ENCODE measurements at regions not wholly inside any gene's neighbourhood (a gene's known extent, or its start where the extent isn't known, plus 50 kb on each side); places are given as distances from the start of the nearest gene placed in this dataset.

DNA sequence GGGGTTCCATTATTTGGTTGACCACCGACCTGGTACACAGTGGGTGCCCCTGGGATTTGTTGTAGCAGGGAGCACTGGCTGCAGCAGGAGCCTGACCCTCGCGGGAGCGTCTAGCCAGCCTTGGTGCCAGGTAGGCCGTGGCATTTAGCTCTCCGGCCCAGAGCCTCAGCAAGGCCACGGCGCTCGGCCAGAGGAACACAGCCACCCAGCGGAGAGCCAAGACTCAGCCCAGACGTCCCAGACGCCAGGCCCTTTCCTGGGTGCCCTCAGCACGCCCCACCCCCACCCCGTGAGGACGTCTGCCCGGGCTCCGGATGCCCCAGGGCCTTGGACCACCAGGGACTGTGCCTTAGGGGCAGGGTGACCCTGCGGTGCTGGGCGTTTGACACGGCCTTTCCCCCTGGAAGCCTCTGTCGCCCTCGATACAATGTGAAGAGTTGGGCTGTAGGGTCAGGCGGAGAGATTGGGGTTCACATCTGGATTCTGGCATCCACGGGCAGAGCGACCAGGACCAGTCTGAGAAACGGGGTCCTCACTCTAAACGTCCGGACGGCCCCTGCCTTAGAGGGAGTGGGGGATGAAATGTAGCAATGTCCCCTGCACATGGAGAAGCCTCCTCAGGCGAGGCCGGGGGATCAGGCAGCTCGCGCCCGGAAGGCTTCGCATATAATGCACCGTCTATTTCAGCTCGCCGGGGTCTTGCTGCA lies 99.2 kb upstream of the FGF3 start:
- DNase-seq (ENCODE audit: low read depth) = no peak

DNA sequence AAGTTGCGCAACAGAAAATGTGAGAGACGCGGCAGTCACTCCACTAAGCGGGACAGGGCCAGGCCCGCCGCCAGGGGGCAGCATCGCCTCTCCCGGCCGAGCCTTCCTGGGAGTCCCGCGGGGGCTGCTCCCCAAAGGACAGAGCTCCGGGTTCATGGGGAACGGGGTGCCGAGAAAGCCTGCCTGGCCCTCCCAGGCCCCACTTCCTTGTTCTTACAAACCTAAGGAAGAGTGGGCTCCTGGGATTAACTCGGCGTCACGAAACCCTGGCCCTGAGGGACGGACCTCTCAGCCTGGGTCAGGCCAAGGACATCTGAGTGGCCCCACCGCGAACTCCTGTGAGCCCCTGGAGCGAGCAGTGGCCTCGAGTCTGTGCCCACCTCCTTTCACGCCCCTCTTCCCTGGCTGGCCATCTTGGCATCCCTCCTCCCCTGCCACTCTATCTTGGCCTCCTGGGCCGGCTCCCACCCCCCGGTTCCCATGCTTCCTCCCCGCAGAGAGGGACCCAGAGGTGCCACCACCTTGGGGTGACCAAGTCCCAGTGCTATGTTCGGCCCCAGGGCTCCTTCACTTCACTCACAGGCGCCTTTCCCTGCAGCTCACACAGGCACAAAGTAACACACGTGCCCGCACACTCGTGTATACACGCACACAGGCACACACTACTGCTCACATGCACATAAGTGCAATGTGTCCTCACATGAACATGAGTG lies 99.9 kb upstream of the FGF3 start:
- DNase-seq (ENCODE audit: low read depth) = no peak

DNA sequence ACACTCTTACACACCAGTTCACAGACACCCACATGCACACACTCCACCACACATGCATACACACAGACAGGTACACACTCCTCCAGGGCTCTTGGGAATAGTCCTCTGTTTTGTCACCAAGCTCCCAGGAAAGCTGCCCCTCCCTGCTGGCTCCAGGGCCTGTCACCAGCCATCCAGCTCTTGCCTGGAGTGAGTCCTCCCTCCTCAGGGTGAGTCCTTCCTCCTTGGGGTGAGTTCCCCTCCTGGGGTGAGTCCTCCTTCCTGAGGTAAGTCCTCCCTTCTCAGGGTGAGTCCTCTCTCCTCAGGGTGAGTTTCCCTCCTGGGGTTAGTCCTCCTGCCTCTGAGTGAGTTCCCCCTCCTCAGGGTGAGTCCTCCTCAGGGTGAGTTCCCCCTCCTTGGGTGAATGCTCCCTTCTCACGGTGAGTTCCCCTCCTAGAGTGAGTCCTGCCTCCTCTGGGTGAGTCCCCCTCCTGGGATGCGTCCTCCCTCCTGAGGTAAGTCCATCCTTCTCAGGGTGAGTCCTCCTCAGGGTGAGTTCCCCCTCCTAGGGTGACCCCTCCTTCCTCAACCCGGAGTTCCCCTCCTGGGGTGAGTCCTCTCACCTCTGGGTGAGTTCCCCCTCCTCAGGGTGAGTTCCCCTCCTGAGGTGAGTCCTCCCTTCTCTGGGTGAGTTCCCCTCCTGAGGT lies 100.6 kb upstream of the FGF3 start:
- DNase-seq (ENCODE audit: low read depth) = no peak

DNA sequence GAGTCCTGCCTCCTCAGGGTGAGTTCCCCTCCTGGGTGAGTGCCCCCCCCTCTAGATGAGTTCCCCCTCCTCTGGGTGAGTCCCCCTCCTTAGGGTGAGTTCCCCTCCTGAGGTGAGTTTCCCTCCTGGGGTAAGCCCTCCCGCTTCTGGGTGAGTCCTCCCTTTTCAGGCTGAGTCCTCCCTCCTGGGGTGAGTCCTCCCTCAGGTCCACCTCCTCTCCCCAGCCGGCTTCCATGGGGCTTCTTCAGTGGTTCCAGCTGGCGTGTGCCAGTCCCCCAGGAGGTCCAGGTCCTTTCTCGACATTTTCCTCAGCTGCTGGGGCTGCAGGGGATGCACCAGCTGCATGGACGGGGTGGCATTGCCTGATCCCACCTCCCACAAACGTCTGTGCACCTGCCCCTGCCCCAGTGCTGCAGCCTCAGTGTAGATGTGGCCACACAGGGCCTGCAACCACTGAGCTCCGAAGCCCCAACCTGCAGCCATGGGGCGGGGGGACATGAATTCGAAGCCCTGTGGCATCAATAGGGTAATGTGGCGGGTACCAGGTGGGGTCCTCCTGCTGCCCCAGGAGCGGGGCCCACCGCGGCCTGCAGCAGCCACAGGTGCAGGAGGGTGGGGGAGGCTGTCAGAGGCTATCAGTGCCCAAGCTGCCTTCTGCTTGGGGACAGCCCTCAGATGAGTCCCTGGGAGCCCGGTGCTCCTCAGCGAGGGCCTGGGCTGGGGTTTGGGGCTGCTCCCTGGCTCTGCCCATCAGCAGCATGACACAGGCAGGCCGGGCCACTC lies 101.3 kb upstream of the FGF3 start:
- no peak for DNase-seq (ENCODE audit: low read depth)

DNA sequence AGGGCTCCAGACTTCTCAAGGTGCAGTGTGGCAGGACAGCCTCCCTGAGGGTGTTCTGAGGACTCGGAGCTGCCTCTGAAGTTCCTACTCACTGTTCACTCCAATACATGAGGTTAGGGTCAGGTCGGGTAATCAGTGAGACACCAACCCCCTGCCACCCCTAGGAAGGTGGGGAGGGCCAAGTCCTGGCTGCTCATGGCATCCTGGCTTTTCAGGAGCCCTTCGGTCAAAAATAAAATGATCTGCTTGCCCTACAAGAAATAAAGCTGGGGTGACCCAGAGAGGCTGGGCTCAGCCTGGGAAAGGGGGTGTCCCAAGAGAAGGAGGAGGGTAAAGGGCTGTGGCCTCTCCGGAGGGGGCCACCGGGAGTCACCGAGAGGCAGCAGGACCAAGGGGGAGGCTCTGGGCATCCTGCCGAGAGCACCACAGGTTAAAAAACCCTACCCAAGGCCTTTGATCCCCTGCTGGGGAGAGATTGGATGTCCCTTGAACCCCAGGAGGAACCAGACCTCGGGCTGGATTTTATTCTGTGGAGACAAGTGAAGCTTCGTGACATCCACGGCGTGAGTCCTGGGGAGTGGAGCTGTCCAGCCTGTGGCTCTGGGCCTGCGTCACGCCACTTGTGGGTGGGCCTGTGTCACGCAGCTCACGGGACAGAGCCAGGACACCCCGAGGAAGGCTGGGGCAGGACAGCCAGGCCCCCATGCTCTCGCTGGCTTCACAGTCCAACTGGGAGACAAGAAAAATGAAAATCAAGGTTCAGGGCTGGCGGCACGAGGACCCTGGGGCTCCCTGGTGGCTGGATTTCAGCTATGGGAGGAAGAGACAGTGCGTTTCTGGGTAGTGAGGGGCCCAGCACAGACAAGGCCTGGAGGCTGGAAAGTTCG lies 102.2 kb upstream of the FGF3 start:
- DNase-seq (ENCODE audit: low read depth) = no peak

DNA sequence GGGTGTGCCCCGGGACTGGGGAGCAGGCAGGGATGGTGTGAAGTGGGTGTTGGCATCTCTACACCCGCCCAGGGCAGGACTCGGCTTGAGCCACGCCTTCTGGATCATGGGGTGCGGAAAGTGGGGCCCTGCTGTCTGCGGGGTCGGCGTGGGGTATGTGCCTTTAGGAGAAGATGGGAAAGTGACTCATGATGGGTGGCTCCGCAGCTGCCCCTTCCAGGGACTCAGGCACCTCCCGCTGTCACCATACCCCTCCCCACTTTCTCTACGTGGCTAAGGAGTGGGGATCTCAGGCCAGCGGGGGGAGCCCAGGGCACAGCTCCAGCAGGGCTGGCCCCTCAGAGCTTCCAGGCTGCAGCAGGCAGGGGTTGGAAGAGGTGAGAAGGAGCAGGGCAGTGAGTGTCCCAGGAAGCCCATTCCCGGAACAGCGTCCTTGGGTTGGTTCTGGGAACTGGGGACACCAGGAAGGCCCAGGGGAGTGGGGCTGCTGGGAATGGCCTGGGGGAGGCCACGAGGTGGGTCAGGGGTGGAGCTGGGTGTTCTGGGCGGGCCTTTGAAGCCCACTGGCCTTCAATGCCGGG lies 102.9 kb upstream of the FGF3 start:
- no peak for DNase-seq (ENCODE audit: low read depth)

DNA sequence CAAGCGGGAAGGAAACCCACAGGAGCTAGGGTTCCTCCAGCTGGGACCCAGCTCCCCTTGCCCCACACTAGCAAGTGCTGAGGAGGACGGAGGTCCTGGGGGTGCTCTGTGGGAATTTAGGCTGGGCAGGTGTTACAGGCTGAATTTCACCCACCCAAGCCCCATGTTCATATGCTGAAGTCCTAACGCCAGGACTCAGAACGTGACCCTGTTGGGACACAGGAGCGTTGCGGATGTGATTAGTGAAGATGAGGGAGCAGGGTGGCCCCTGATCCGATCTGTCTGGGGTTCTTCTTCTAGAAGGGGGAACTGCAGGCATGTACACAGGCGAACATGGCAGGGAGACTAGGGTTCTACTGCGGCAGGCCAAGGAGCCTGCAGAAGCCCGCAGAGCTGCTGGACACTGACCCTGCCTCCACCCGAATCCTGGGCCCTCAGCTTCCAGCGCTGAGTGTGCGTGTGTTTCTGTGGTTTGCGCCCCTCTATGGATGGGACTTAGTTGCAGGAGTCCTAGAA lies 103.4 kb upstream of the FGF3 start:
- no peak for DNase-seq (ENCODE audit: low read depth)

DNA sequence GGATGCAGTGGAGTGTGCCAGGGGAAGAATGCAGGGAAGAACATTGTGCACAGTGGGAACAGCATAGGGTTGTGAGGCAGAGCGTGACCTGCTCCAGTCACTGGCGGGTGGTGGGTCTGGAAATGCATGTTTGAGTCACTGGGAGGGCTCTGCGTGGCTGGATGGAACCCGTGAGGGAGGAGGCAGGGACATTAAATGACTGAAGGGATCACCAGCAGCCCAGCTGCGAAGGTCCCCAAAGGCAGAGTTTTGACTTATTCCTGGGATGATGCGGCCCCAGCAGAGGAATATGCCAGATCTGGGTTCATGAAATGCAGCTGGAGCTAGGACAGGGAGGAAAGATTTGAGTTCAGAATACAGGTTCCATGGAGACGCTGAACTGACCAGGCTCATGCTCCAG lies 104.0 kb upstream of the FGF3 start:
- DNase-seq (ENCODE audit: low read depth) = no peak

DNA sequence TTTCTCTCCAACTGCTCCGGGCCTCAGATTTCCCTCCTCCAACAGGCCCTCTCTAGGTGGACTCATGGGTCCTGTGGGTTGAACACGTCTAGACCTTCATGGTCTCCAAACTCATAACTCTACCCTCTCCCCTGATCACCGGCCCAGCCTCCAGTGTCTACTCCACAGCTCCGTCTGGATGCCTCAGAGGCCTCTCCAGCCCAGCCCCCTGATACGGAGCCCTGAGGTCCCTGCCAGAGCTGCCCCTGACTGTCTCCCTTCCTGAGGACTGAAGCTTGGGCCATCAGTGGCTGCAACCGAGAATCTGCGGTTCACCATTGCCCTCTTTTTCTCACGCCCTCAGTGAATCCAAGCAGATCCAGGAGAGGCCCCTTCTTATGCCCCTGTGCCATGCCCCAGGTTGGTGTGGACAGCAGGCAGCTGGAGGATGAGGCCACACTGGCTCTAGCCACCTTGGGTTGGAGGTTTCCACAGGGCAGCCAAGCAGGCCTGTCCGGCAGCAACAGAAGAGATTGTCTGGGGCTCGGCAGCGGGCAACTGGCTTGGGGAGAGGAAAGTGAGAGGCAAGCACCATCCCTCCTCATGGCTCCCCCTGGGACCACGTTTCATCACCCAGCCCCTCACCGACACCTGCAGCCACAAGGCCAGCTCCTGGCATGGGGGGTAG lies 104.6 kb upstream of the FGF3 start:
- no peak for DNase-seq (ENCODE audit: low read depth)

DNA sequence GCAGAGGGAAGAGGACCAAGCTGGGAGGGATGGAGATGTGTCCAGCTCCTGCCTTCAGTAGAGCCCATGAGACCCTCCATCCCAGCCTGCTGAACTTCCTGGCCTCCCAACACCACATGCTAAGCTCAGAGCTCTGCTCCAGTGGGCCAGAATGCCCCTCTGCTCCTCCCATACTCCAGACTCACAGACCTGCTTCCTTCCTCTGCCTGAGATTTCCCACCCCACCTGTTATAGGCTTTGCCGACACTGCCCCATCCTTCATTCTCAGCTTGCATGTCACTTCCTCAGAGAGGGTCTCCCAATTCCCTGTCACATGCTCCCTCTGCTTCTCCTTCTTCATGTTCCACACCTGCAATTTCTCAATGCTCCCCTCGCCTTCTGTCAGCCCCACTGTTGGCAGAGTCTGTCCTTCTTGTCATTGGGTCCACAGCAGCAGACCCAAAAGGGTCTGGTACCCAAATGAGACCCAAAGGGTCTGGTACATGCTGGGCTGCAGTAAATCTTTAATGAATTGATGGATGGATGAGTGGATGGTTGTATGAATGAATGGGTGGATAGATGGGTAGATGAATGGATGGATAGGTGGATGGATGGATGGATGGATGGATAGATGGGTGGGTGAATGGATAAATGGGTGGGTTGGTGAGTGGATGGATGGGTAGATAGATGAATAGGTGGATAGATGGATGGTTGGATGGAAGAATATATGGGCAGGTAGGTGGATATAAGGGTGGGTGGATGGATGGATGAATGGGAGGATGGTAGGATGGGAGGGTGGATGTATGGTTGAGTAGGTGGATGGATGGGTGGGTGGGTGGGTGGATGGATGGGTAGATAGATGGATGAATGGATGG lies 105.3 kb upstream of the FGF3 start:
- no peak for DNase-seq (ENCODE audit: low read depth)

DNA sequence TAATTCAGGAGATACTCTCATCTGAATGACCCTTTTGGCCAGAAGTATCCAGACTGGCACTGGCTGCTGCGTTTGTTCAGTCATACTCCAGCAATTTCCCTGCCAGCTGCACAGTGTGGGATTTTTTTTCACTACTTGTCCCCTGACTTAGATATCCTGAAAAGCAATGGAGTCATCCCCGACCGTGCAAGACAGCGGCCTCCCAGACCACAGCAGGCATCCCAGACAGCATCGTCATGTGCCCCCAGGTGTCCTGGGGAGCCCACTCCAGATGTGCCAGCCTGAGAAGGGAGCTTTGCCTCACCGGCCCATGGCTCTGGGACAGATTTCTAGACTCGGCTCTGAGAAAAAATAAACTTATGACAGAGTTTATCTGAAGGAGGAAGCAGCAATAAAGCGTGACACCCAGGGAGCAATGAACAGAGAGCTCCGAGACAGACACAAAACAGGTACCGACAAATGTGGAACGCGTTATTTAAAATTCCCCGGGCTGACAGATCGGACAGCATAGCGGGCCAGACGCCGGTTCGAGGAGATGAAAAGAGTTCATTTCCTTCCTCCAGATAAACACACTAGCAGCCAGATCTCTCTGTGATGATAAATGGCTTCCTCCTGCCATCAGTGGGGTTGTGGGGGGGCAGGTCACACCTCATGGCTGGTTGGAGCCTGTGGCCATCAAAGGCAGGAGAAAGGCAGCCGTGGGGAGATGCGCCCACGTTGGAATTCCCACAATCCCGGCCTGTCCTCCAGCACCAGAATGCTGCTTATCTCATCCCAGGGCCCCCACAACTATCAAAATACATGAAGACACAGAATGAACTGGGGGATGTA lies 106.4 kb upstream of the FGF3 start:
- DNase-seq (ENCODE audit: low read depth) = no peak

DNA sequence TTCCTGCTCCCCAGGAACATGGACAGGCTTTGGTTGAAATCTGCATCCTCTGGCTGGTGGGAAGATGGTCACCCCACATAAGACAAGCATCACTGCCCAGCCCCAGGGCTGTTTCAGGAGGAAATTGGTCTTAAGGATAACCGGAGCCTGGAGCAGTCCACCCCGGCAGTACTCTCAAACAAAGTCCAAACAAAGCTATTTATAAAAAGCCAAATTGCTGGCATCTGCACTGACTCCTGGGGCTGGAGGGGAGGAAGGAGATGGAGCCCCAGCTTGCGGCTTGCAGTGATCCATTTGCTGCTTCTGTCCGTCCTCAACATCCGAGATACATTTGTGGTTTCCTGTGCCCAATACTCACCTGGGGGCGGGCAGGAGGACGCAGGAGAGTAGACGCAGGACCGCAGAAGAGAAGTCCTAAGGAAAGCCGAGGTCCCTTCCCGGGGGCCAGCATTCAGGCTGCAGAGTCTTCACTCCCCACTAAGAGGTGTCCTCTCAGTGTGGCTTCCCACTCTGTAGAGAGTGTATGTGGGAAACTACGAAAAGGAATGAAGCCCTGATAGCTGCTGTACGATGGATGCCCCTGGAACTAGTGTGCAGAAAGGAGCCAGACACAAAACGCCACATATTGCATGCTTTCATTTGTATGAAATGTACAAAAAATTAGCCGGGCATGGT lies 107.3 kb upstream of the FGF3 start:
- no peak for DNase-seq (ENCODE audit: low read depth)

DNA sequence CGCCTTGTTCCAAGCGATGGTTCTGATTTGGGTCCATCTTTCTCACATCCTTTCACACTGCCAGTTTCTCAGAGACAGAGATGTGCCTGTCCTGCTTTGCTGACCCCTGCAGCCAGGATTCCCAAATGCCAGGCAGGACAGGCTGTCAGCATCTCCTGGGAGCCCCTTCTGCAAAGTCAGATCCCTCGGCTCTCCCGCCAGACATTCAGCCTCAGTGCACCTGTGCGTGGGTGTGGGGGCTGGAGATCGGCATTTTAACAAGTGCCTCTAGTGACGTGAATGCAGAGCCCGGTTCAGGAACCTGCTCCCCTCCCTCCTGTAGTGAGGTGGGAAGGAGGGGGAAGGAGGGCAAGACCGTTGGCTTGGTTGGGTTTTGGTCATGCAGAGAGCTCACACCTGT lies 108.9 kb upstream of the FGF3 start:
- DNase-seq (ENCODE audit: low read depth) = no peak

DNA sequence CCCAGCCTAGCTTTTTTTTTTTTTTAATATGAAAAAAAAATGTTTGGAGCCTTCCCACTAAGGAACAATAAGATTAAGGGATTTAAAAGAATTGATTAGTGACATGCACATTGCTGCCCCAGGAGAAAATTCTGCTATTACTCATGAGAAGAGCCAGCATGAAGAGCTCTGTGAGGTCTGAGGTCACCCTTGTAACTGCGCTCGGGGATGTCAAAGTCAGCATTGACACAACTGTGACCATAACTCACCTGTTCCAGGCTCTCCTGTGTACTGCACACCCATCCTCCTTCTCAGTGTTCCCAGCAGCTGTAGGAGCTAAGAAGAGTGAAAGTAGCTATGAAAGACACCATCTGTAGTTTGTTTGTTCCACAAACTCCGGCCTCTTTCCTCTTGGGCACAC lies 109.8 kb upstream of the FGF3 start:
- DNase-seq (ENCODE audit: low read depth) = no peak

DNA sequence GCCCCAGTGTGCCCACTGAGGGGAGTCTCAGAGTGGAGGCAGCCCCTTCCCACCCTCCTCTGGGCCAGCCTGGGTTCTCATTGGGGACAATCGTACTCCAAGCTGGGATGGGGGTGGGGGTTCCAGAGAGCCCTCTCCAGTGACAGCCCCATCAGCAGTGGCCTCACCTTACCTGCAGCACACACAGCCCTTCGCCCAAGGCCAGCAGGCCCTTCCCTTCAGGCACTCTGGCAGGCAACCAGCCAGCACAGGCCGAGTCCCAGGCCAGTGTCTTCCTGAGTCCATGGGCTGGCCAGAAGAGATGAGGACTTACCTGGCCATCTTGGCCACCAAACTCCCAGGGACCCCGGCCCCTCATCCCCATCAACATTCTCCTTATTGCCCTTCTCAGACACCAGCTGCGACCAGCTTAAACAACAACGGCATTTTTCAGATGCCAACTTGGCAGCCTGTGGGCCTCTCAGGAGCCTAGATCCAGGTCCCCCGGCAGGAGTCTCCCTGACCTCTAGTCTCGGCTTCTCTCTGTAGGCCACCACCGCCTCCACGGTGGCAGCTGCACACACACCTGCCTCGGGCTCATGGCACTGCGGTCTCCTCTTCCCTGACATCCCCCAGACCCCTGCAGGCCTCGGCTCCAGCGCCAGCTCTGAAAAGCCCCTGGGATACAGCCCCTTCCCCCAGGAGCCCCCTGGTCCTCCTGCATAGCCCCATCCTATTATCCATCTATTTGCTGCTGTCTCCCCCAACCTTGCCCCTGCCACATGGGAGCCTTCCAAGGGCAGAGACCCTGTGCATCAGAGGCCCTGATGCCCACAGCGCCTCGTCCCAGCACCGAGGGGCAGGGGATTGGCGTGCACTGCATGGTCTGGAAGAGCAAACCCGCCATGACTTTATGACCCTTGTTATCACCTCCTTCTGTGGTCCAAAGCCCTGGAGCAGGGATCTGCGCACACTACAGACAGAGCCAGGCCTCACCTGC lies 111.2 kb upstream of the FGF3 start:
- no peak for DNase-seq (ENCODE audit: low read depth)

DNA sequence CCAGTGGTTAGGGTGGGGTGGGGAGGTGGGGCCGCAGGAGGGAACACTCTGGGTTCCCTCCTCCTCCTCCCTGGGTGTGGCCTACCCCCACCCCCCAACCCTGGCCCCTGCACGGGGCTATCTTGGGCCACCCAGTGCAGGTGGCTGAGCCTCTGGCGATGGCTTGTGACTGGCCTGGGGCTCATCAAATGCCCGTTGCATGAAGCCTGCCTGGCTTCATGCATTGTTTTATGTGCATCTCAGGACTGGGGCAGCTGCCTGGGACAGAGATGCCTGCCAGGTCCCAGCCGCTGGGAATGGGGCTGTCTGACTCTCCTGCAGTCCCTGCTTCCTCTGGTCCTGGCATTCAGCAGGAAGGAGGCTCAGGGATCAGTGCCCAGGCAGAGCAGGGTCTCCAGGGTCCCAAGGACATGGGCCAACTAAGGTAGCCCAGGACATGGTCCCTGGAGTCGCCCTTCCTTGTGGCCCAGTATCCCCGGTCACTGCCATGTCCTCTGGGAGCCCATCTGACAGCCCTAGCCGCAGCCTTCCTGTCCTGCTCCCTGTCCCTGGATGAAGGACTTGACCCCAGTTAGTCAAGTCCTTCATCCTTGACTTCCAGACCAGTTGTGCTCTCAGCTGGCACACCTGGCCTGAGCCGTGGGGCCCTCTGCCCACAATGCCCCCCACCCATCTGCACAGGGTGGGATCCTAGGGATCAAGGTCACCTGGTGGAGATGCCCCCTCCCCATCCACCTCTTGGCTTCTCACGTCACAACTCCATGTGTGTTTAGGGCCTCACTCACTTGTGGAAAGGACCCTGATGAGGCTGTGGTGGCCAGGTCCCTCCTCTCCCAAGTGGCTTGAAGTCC lies 112.1 kb upstream of the FGF3 start:
- DNase-seq (ENCODE audit: low read depth) = no peak
